H1 (cell line): ENCODE measurements at regions not wholly inside any gene's neighbourhood (a gene's known extent, or its start where the extent isn't known, plus 50 kb on each side); places are given as distances from the start of the nearest gene placed in this dataset.

Experiments
- CTCF ChIA-PET: fragments of 300-600 bp; sonication (Branson Sonifier 250); formaldehyde crosslinking; loops from one replicate; lab custom pipeline; 2021; ENCODE audit not compliant: partially characterized antibody; lab: Charles Lee
- POLR2A ChIA-PET: fragments of 300-600 bp; sonication (Branson Sonifier 250); formaldehyde crosslinking; loops from one replicate; lab custom pipeline; 2021; ENCODE audit warnings: inconsistent platforms; ENCODE audit not compliant: partially characterized antibody; lab: Charles Lee
- DNase-seq, 2 experiments: peaks; one replicate each; pipeline versions ENCODE4 v3.0.0 to v3.0.0-alpha.2; 2010 to 2022; ENCODE audit warnings: low spot score in 2 of 2, low read depth in 1 of 2, mixed read lengths in 1 of 2
- FAIRE-seq: peaks from 2 replicates; lab custom pipeline; 2011; peaks lifted over from hg19 to GRCh38; lab: Jason Lieb, UNC
- H2AFZ ChIP-seq: 2 replicates; pipeline ENCODE4 v1.8.1; 2012; ENCODE audit warnings: low read length, inconsistent platforms
- H2AK5ac ChIP-seq: 2 replicates; pipeline ENCODE4 v1.6.1; 2013; ENCODE audit warnings: low read depth, low read length
- H2BK120ac ChIP-seq: replicated peaks from 2 replicates; pipeline ENCODE3; 2013; ENCODE audit warnings: low read depth, low read length, inconsistent platforms
- H2BK12ac ChIP-seq: 2 replicates; pipeline ENCODE4 v1.6.1; 2013; ENCODE audit warnings: low read depth, low read length
- H2BK15ac ChIP-seq: 2 replicates; pipeline ENCODE4 v1.6.1; 2013; ENCODE audit warnings: low read length
- H2BK20ac ChIP-seq: 2 replicates; pipeline ENCODE4 v1.6.1; 2013; ENCODE audit warnings: low read length
- H2BK5ac ChIP-seq: 2 replicates; pipeline ENCODE4 v1.6.1; 2013; ENCODE audit warnings: low read depth, low read length
- H3K14ac ChIP-seq: 2 replicates; pipeline ENCODE4 v1.6.1; 2013; ENCODE audit warnings: inconsistent platforms; ENCODE audit not compliant: insufficient read length
- H3K18ac ChIP-seq: 2 replicates; pipeline ENCODE4 v1.6.1; 2013; ENCODE audit warnings: low read length; ENCODE audit errors: extremely low read depth
- H3K23ac ChIP-seq: 2 replicates; pipeline ENCODE4 v1.6.1; 2013; ENCODE audit warnings: inconsistent platforms; ENCODE audit not compliant: insufficient read length
- H3K23me2 ChIP-seq: 2 replicates; pipeline ENCODE4 v1.6.1; 2013; ENCODE audit warnings: low read depth, low read length
- H3K27ac ChIP-seq: 2 replicates; pipeline ENCODE4 v1.6.1; 2011; ENCODE audit warnings: low read depth, low read length, inconsistent platforms
- H3K27me3 ChIP-seq, 4 experiments: replicated peaks in 1 of 4; 1 replicate in 1 of 4; 2 replicates in 3 of 4; pipeline versions ENCODE4 v1.6.1 to v1.8.1; 2011 to 2013; ENCODE audit warnings: low read length in 3 of 4, mild to moderate bottlenecking in 3 of 4, inconsistent platforms in 2 of 4, mixed read lengths in 2 of 4, moderate library complexity in 1 of 4; ENCODE audit not compliant: control insufficient read depth in 3 of 4, insufficient read depth in 3 of 4; ENCODE audit errors: extremely low read depth in 1 of 4
- H3K36me3 ChIP-seq, 4 experiments: 2 replicates each; pipeline versions ENCODE4 v1.6.1 to v1.8.1; 2011 to 2013; ENCODE audit warnings: mild to moderate bottlenecking in 4 of 4, low read length in 3 of 4, moderate library complexity in 2 of 4, control low read depth in 1 of 4, inconsistent platforms in 1 of 4; ENCODE audit not compliant: insufficient read depth in 4 of 4, control insufficient read depth in 2 of 4
- H3K4ac ChIP-seq: replicated peaks from 2 replicates; pipeline ENCODE3; 2013; ENCODE audit warnings: low read length, low read depth, mixed read lengths, inconsistent platforms; ENCODE audit not compliant: insufficient read length
- H3K4me1 ChIP-seq, 4 experiments: replicated peaks in 1 of 4; 1 replicate in 1 of 4; 2 replicates in 3 of 4; pipeline versions ENCODE4 v1.6.1 to v1.8.1; 2011 to 2013; ENCODE audit warnings: low read length in 3 of 4, inconsistent platforms in 2 of 4, mixed read lengths in 1 of 4; ENCODE audit not compliant: insufficient read depth in 4 of 4, control insufficient read depth in 3 of 4
- H3K4me2 ChIP-seq, 2 experiments: 2 replicates each; pipeline versions ENCODE4 v1.6.1 to v1.8.1; 2011 to 2013; ENCODE audit warnings: low read depth in 2 of 2, low read length in 2 of 2, control low read depth in 1 of 2, inconsistent platforms in 1 of 2, mild to moderate bottlenecking in 1 of 2; ENCODE audit not compliant: insufficient read depth in 1 of 2
- H3K4me3 ChIP-seq, 4 experiments: fragments of 200-600, 300-600 bp in 1 of 4; sonication (generic), shearing (Covaris generic), sonication (Bioruptor Twin) in 1 of 4; 2 replicates each; pipeline versions ENCODE4 v1.5.1 to v1.8.1; 2011 to 2016; ENCODE audit warnings: low read length in 4 of 4, low read depth in 3 of 4, control low read depth in 2 of 4, inconsistent platforms in 2 of 4, mild to moderate bottlenecking in 2 of 4, mixed read lengths in 1 of 4, moderate library complexity in 1 of 4; ENCODE audit not compliant: insufficient read depth in 2 of 4; ENCODE audit errors: extremely low read depth in 1 of 4
- H3K56ac ChIP-seq: replicated peaks from 2 replicates; pipeline ENCODE3; 2013; ENCODE audit warnings: low read depth, mild to moderate bottlenecking, mixed read lengths, low read length, inconsistent platforms; ENCODE audit not compliant: insufficient read length
- H3K79me1 ChIP-seq: 2 replicates; pipeline ENCODE4 v1.6.1; 2013; ENCODE audit warnings: low read depth, low read length, control low read depth
- H3K79me2 ChIP-seq, 2 experiments: 2 replicates each; pipeline versions ENCODE4 v1.6.1 to v1.8.1; 2012 to 2013; ENCODE audit warnings: low read length in 2 of 2, mild to moderate bottlenecking in 2 of 2, inconsistent platforms in 1 of 2; ENCODE audit not compliant: insufficient read depth in 2 of 2, control insufficient read depth in 1 of 2
- H3K9ac ChIP-seq, 4 experiments: replicated peaks in 1 of 4; 1 replicate in 1 of 4; 2 replicates in 3 of 4; pipeline versions ENCODE4 v1.6.1 to v1.8.1; 2011 to 2013; ENCODE audit warnings: low read depth in 3 of 4, low read length in 3 of 4, control low read depth in 2 of 4, mild to moderate bottlenecking in 2 of 4, moderate library complexity in 2 of 4, inconsistent platforms in 1 of 4; ENCODE audit errors: extremely low read depth in 1 of 4
- H3K9me3 ChIP-seq, 2 experiments: 2 replicates each; pipeline versions ENCODE4 v1.6.1 to v1.8.1; 2012 to 2013; ENCODE audit warnings: mild to moderate bottlenecking in 2 of 2, moderate library complexity in 2 of 2, control low read depth in 1 of 2, inconsistent platforms in 1 of 2, low read depth in 1 of 2, low read length in 1 of 2, mixed read lengths in 1 of 2; ENCODE audit not compliant: insufficient read depth in 2 of 2
- H4K20me1 ChIP-seq, 2 experiments: replicated peaks in 1 of 2; 2 replicates each; pipeline versions ENCODE3 to v1.8.1; 2011 to 2013; ENCODE audit warnings: inconsistent platforms in 2 of 2, low read length in 2 of 2, mild to moderate bottlenecking in 1 of 2; ENCODE audit not compliant: insufficient read depth in 2 of 2, control insufficient read depth in 1 of 2
- H4K5ac ChIP-seq: 2 replicates; pipeline ENCODE4 v1.6.1; 2013; ENCODE audit warnings: low read length, low read depth, mixed read lengths, inconsistent platforms; ENCODE audit not compliant: insufficient read length
- H4K8ac ChIP-seq: 2 replicates; pipeline ENCODE4 v1.8.0; 2013; ENCODE audit warnings: mild to moderate bottlenecking, moderate library complexity, low read length, inconsistent platforms; ENCODE audit not compliant: insufficient read depth; ENCODE audit errors: extremely low read depth
- H4K91ac ChIP-seq: replicated peaks from 2 replicates; pipeline ENCODE3; 2013; ENCODE audit warnings: low read length, mixed read lengths, inconsistent platforms; ENCODE audit not compliant: insufficient read length
- BACH1 ChIP-seq: IDR thresholded peaks from 2 replicates; pipeline ENCODE4 v1.6.1; 2012; ENCODE audit warnings: low read length, improper control_type of control experiment
- CBX5 ChIP-seq: fragments of 300-800, 300-1000 bp; sonication (generic); IDR thresholded peaks from 2 replicates; pipeline ENCODE4 v1.7.1; 2016; ENCODE audit warnings: antibody characterized with exemption, low read length, low read depth
- CHD1 ChIP-seq: IDR thresholded peaks from 2 replicates; pipeline ENCODE4 v1.6.1; 2012; ENCODE audit warnings: low read depth, low read length, improper control_type of control experiment
- HDAC2 ChIP-seq, 2 experiments: fragments of 300-600 bp in 1 of 2; sonication (generic) in 1 of 2; IDR thresholded peaks; 2 replicates each; pipeline ENCODE4 v1.6.1; 2011 to 2012; ENCODE audit warnings: low read depth in 2 of 2, low read length in 2 of 2, mild to moderate bottlenecking in 2 of 2, moderate library complexity in 2 of 2, borderline replicate concordance in 1 of 2, inconsistent platforms in 1 of 2
- MAX ChIP-seq: IDR thresholded peaks from 2 replicates; pipeline ENCODE4 v1.6.1; 2012; ENCODE audit warnings: inconsistent platforms
- RBBP5 ChIP-seq: IDR thresholded peaks from 2 replicates; pipeline ENCODE4 v1.7.1; 2012; ENCODE audit warnings: low read depth, mild to moderate bottlenecking, inconsistent platforms, low read length, moderate library complexity, borderline replicate concordance
- SIX5 ChIP-seq: IDR thresholded peaks from 2 replicates; pipeline ENCODE4 v1.6.1; 2011; ENCODE audit warnings: mild to moderate bottlenecking, low read depth, low read length
- TCF12 ChIP-seq: IDR thresholded peaks from 2 replicates; pipeline ENCODE4 v1.6.1; 2011; ENCODE audit warnings: low read depth, mild to moderate bottlenecking, low read length
- ZNF274 ChIP-seq: IDR thresholded peaks from 2 replicates; pipeline ENCODE4 v1.7.0; 2012; ENCODE audit warnings: low read length, borderline replicate concordance; ENCODE audit errors: extremely low read depth
- WGBS, 2 experiments: shearing (Covaris generic) in 1 of 2; methylation state at CpG; one replicate each; pipeline versions ENCODE4 v1.1.6 to v1.1.7; 2013 to 2015; ENCODE audit warnings: low lambda C conversion rate in 2 of 2, mixed read lengths in 2 of 2, inconsistent platforms in 1 of 2, low coverage in 1 of 2, missing lambda C conversion rate in 1 of 2; ENCODE audit not compliant: insufficient replicate concordance in 2 of 2, insufficient coverage in 1 of 2, insufficient read length in 1 of 2; ENCODE audit errors: extremely low coverage in 1 of 2, missing lambda C conversion rate in 1 of 2; 5-methylcytosine and 5-hydroxymethylcytosine counted together

GRCh38 chr14:100657780-100658179 is 68.9 kb upstream of the DLK1 start:
- Histone ChIP-seq H2BK20ac (no peak overlapping the region), H2BK5ac (no peak overlapping the region), H4K20me1 (no peaks in the 10 kb centered on the region), H3K36me3 (no peaks in the 10 kb centered on the region), H3K27ac (no peak overlapping the region), H4K5ac (no peak overlapping the region), H3K4me3 (no peak overlapping the region), H2AFZ (no peak overlapping the region), H4K91ac (peak overlapping the region; percentile 17), H3K23ac (no peak overlapping the region), H3K4me2 (no peak overlapping the region), H3K79me1 (no peaks in the 10 kb centered on the region), H2AK5ac (no peak overlapping the region), H3K14ac (no peak overlapping the region), H2BK12ac (peak overlapping the region; percentile 50; the same call in 1 of the 2 replicates), H3K79me2 (no peaks in the 10 kb centered on the region), H2BK15ac (peak overlapping the region; percentile 8; the same call in 1 of the 2 replicates), H3K56ac (no peak overlapping the region), H3K27me3 (peaks cover 0 to 8% (median 1%) of the 10 kb centered on the region in 4 experiments; a peak in 2 of 7 replicates), H3K4me1 (peaks cover 0 to 17% (median 7%) of the 10 kb centered on the region in 4 experiments; a peak in 5 of 7 replicates), H3K18ac (no peak overlapping the region), H3K23me2 (no peaks in the 10 kb centered on the region), H3K9me3 (no peaks in the 10 kb centered on the region), H4K8ac (no peak overlapping the region), H2BK120ac (no peak overlapping the region), H3K9ac (no peak overlapping the region), H3K4ac (no peak overlapping the region)
- WGBS, 2 experiments, result 89% methylated on average over 4 of the region's 4 CpGs; no CpG with 5 or more reads in 1 of the 2 experiments
- FAIRE-seq (no peak), DNase-seq (no peak)
- POLR2A ChIA-PET, result no interaction called here
- CTCF ChIA-PET, result interaction anchor here (0.6 to 9.5 kb wide), 17 partner anchors 6 to 271 kb away, joined by 3 to 109 read pairs (median 5); no protein-coding TSS in a partner anchor
- TF ChIP-seq BACH1 (no peak), HDAC2 (IDR thresholded peaks at IDR 0.05; ENCODE audit: borderline replicate concordance in 1 of 2, low read depth in 2 of 2, low read length in 2 of 2) (no peak), CBX5 (no peak), ZNF274 (no peak), MAX (no peak), TCF12 (no peak), SIX5 (no peak), CHD1 (no peak), RBBP5 (no peak)
